Esophagus squamous epithelium (tissue), 4 donors: ENCODE measurements at regions not wholly inside any gene's neighbourhood (a gene's known extent, or its start where the extent isn't known, plus 50 kb on each side); places are given as distances from the start of the nearest gene placed in this dataset.

Experiments
- POLR2A ChIP-seq, 4 donors: fragments of 450-650 bp; IDR thresholded peaks; one replicate each; pipeline ENCODE4 v1.6.1; 2017; ENCODE audit warnings: antibody characterized with exemption in 4 of 4, mild to moderate bottlenecking in 4 of 4, moderate library complexity in 3 of 4
- TF ChIP-seq, protein P1 (sequence below), 6 experiments: fragments of 450-650 bp in 4 of 6; fragments of 200-600 bp in 2 of 6; sonication (generic) in 2 of 6; IDR thresholded peaks; one replicate each; pipeline ENCODE4 v1.5.1; 2016 to 2019; ENCODE audit warnings: antibody characterized with exemption in 6 of 6, mild to moderate bottlenecking in 4 of 6, moderate library complexity in 4 of 6

DNA sequence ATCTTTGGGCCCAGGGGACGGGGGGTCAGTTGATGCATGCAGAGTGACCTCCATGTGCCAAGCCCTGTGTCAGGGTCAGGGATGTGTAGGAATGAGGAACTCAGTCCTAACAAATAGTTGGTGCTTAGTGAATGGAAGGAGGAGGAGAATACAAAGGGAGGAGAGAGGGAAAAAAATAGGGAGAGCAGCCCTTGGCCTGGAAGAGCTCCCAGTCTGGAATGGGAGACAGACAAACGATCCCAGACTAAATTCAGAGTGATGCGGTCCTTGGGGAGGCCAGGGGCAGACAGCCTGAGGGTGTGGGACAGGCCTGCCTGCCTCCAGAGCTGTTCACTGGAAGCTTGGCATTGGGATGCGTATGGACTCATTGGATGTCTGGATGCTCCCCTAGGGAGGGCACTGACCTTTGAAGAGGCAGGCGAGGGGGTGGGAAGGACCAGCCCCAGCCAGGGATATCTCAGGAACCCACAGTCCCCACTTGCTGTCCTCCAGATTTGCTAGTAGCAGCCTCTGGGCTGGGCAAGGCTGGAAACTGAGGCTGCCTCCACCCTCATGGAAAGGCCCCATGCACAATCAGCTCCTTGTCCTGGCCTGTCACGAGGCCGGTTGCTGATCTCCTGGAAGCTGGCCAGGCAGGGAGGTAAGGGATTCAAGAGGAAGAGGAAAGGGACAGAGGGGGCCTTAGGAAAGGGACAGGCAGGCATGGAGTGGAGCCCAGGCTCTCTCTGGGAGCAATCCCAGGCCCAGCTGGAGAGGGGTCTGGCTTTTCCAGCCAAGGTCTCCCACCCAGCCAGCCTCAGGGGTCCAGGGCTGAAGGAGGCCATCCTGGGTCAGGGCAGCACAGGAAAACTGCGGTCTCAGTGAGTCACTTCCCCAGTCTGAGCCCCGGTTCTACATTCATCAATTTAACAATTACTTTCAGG is 69.0 kb upstream of the GGTA1 start:
- TF ChIP-seq, protein P1, sequence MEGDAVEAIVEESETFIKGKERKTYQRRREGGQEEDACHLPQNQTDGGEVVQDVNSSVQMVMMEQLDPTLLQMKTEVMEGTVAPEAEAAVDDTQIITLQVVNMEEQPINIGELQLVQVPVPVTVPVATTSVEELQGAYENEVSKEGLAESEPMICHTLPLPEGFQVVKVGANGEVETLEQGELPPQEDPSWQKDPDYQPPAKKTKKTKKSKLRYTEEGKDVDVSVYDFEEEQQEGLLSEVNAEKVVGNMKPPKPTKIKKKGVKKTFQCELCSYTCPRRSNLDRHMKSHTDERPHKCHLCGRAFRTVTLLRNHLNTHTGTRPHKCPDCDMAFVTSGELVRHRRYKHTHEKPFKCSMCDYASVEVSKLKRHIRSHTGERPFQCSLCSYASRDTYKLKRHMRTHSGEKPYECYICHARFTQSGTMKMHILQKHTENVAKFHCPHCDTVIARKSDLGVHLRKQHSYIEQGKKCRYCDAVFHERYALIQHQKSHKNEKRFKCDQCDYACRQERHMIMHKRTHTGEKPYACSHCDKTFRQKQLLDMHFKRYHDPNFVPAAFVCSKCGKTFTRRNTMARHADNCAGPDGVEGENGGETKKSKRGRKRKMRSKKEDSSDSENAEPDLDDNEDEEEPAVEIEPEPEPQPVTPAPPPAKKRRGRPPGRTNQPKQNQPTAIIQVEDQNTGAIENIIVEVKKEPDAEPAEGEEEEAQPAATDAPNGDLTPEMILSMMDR (IDR thresholded peaks at IDR 0.05): no peak
- no peak for TF ChIP-seq POLR2A (IDR thresholded peaks at IDR 0.05)
